ENCODE measurements at regions not wholly inside any gene's neighbourhood (a gene's known extent, or its start where the extent isn't known, plus 50 kb on each side); places are given as distances from the start of the nearest gene placed in this dataset.
"Not testable (repeated sequence)": the region's sequence is repeated elsewhere in the genome, so short reads cannot be mapped to it uniquely, and the experiment has no call there.

- no peak for DNase-seq
These were observed 945.2 kb upstream of the SLC35B3 start for GRCh38 chr6:9380568-9380967.

GRCh38 chr6:9373308-9373707 lies 938.0 kb upstream of the SLC35B3 start:
- no peak for DNase-seq
- intact Hi-C loops (cut with DNase I, micrococcal nuclease): no loop called here
- no peak for ATAC-seq

More at GRCh38 chr6:9380568-9380967, 945.2 kb upstream of the SLC35B3 start:
- ATAC-seq: no peak
- intact Hi-C loops (cut with DNase I, micrococcal nuclease): no loop called here

GRCh38 chr6:9370480-9370879 lies 935.1 kb upstream of the SLC35B3 start:
- ATAC-seq (no peak), DNase-seq (no peak)
- intact Hi-C loops (cut with DNase I, micrococcal nuclease): no loop called here

GRCh38 chr6:9365378-9365777 lies 930.0 kb upstream of the SLC35B3 start:
- DNase-seq (no peak), ATAC-seq (no peak)
- intact Hi-C loops (cut with DNase I, micrococcal nuclease): no loop called here

- DNase-seq: no peak
- no peak for ATAC-seq
- intact Hi-C loops (cut with DNase I, micrococcal nuclease): no loop called here
These were observed 926.4 kb upstream of the SLC35B3 start for GRCh38 chr6:9361749-9362148.

- no peak for DNase-seq
- no peak for ATAC-seq
- intact Hi-C loops (cut with DNase I, micrococcal nuclease): no loop called here
These were observed 925.5 kb upstream of the SLC35B3 start for GRCh38 chr6:9360881-9361280.

- no peak for DNase-seq
- no peak for ATAC-seq
- intact Hi-C loops (cut with DNase I, micrococcal nuclease): no loop called here
These were observed 912.3 kb upstream of the SLC35B3 start for GRCh38 chr6:9347608-9348007.

GRCh38 chr6:9346923-9347322 lies 911.6 kb upstream of the SLC35B3 start:
- DNase-seq: no peak
- no peak for ATAC-seq
- intact Hi-C loops (cut with DNase I, micrococcal nuclease): no loop called here

GRCh38 chr6:9335431-9335830 lies 900.1 kb upstream of the SLC35B3 start:
- DNase-seq: no peak
- intact Hi-C loops (cut with DNase I, micrococcal nuclease): no loop called here

GRCh38 chr6:9334979-9335378 lies 899.6 kb upstream of the SLC35B3 start:
- intact Hi-C loops (cut with DNase I, micrococcal nuclease): no loop called here
- DNase-seq (no peak), ATAC-seq (no peak)

More at GRCh38 chr6:9335431-9335830, 900.1 kb upstream of the SLC35B3 start:
- ATAC-seq: no peak

- DNase-seq (no peak), ATAC-seq (no peak)
- intact Hi-C loops (cut with DNase I, micrococcal nuclease): no loop called here
These were observed 897.0 kb upstream of the SLC35B3 start for GRCh38 chr6:9332241-9332780.

GRCh38 chr6:9316831-9317230 lies 881.5 kb upstream of the SLC35B3 start:
- intact Hi-C loops (cut with DNase I, micrococcal nuclease): no loop called here
- DNase-seq: no peak
- no peak for ATAC-seq

- intact Hi-C loops (cut with DNase I, micrococcal nuclease): no loop called here
- DNase-seq (no peak), ATAC-seq (no peak)
These were observed 880.8 kb upstream of the SLC35B3 start for GRCh38 chr6:9315966-9316650.

- DNase-seq: no peak
- no peak for ATAC-seq
- intact Hi-C loops (cut with DNase I, micrococcal nuclease): no loop called here
These were observed 872.9 kb upstream of the SLC35B3 start for GRCh38 chr6:9308284-9308683.

GRCh38 chr6:9307786-9308185 lies 872.4 kb upstream of the SLC35B3 start:
- no peak for ATAC-seq
- intact Hi-C loops (cut with DNase I, micrococcal nuclease): no loop called here
- DNase-seq: no peak

- intact Hi-C loops (cut with DNase I, micrococcal nuclease): no loop called here
These were observed 871.8 kb upstream of the SLC35B3 start for GRCh38 chr6:9307187-9307586.

GRCh38 chr6:9295644-9296043 lies 860.3 kb upstream of the SLC35B3 start:
- ATAC-seq (no peak), DNase-seq (no peak)
- intact Hi-C loops (cut with DNase I, micrococcal nuclease): no loop called here

More at GRCh38 chr6:9307187-9307586, 871.8 kb upstream of the SLC35B3 start:
- DNase-seq (no peak), ATAC-seq (no peak)

- ATAC-seq (no peak), DNase-seq (no peak)
- intact Hi-C loops (cut with DNase I, micrococcal nuclease): no loop called here
These were observed 857.6 kb upstream of the SLC35B3 start for GRCh38 chr6:9292975-9293374.

GRCh38 chr6:9290342-9290741 lies 855.0 kb upstream of the SLC35B3 start:
- DNase-seq; intact Hi-C loops (cut with DNase I, micrococcal nuclease); ATAC-seq: not testable (repeated sequence)

GRCh38 chr6:9272671-9273070 lies 837.3 kb upstream of the SLC35B3 start:
- intact Hi-C loops (cut with DNase I, micrococcal nuclease): no loop called here
- DNase-seq: no peak
- no peak for ATAC-seq

GRCh38 chr6:9266741-9267140 lies 831.4 kb upstream of the SLC35B3 start:
- DNase-seq (no peak), ATAC-seq (no peak)
- intact Hi-C loops (cut with DNase I, micrococcal nuclease): no loop called here

All from left colon (tissue), 2 donors.